Suppressor macrophage treated with lipopolysaccharide for 4 hours (primary cell): ENCODE measurements at regions not wholly inside any gene's neighbourhood (a gene's known extent, or its start where the extent isn't known, plus 50 kb on each side); places are given as distances from the start of the nearest gene placed in this dataset.

Experiments
- DNase-seq: peaks from one replicate; pipeline ENCODE4 v3.0.0-alpha.2; 2020

DNA sequence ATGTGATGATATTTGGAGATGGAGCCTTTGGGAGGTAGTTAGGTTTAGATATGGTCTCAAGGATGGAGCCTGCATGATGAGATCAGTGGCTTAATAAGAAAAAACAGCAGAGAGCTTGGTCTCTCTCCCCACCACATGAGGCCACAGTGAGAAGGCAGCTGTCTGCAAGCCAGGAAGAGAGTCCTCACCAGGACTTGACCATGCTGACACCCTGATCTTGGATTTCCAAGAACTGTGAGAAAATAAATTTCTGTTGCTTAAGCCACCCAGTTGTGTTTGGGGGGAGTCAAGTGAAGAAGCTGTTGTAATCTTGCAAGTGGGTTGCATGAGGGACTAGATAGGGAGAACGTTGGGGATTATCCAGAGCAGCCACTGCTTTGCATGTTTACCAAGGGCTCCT lies 62.3 kb upstream of the TNFAIP8L3 start:
- DNase-seq: peak; percentile 12

DNA sequence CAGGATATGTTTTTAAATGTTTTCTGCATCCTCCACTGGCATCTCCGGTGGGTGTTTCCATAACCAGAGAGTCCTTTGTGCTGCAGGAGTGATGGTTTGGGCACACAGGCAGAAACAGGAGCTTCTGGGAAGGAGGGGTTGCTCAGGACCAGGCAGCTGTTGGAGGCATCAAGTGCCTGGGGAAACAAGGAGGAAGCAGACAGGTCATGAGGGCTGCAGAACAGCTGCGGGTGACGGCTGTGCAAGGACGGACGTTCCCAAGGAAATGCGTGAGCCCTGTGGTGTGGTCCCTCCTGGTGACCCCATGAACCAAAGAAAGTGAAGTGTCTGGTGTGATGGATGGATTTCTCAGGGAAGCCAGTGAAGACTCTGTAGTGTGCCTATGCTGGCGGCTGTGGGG lies 61.2 kb upstream of the TNFAIP8L3 start:
- DNase-seq: no peak

DNA sequence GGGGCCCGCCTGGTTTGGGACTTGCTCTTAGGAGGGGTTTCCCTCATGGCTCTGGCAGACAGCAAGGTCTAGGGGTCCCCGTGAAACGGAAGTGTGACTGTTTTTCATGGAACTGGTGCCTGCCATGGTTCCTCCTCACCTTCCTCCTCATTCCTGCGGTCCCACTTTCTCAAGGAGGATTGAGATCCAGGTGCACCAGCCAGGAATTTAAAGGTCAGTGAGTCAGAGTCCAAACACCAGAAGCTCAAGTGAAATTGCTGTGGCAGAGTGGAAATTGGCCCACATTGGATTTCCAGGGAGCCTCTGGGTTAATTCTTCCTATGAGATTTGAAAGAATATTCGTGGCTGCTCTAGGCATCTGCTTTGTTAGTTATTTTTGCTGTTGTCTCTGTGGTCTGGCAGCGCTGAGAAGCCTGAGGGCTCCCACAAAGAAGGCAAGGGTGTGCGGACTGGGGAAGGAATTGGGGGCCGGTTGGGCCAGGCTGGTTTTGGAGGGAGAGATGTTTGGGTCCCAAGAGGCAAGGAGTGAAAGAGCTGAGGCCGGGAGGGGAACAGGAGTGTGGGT lies 60.4 kb upstream of the TNFAIP8L3 start:
- no peak for DNase-seq
